ENCODE measurements at regions not wholly inside any gene's neighbourhood (a gene's known extent, or its start where the extent isn't known, plus 50 kb on each side); places are given as distances from the start of the nearest gene placed in this dataset.
"Not testable (repeated sequence)": the region's sequence is repeated elsewhere in the genome, so short reads cannot be mapped to it uniquely, and the experiment has no call there.

- WGBS, 2 donors: 76 to 86% methylated on average over 1 of the region's 1 CpG
- not testable (repeated sequence) for H3K4me3 ChIP-seq (replicated peaks in 1 of 3)
Measured at GRCh38 chr5:109283086-109283485, 126.7 kb downstream of the PJA2 start.

GRCh38 chr5:109281136-109281690 is 128.6 kb downstream of the PJA2 start:
- 91 to 100% methylated on average over 2 to 3 of the region's 3 CpGs for WGBS, 2 donors
- no peaks in the 10 kb centered on the region for H3K36me3 ChIP-seq
- peak in 1 of 2 donors; percentile 5 for DNase-seq
- no peaks in the 10 kb centered on the region for H3K4me1 ChIP-seq
- H3K27ac ChIP-seq: no peak overlapping the region
- intact Hi-C loops (cut with DNase I): no loop called here
- H3K27me3 ChIP-seq: no peaks in the 10 kb centered on the region
- H3K9me3 ChIP-seq: no peaks in the 10 kb centered on the region
- no peak overlapping the region for H3K4me3 ChIP-seq (replicated peaks in 1 of 3)
- TF ChIP-seq POLR2A (IDR thresholded peaks at IDR 0.05): no peak

More at GRCh38 chr5:109283086-109283485, 126.7 kb downstream of the PJA2 start:
- H3K36me3 ChIP-seq; intact Hi-C loops (cut with DNase I); H3K27ac ChIP-seq; DNase-seq; H3K27me3 ChIP-seq; H3K9me3 ChIP-seq; H3K4me1 ChIP-seq: not testable (repeated sequence)

- no peaks in the 10 kb centered on the region for H3K36me3 ChIP-seq
- no peak for DNase-seq
- no peak for TF ChIP-seq POLR2A (IDR thresholded peaks at IDR 0.05)
- no peak for TF ChIP-seq CTCF (IDR thresholded peaks at IDR 0.05)
- H3K27me3 ChIP-seq: no peaks in the 10 kb centered on the region
- no peaks in the 10 kb centered on the region for H3K9me3 ChIP-seq
- H3K4me1 ChIP-seq: no peaks in the 10 kb centered on the region
- H3K4me3 ChIP-seq (replicated peaks in 1 of 3): no peak overlapping the region
- H3K27ac ChIP-seq: no peak overlapping the region
- WGBS, 2 donors: 85 to 92% methylated on average over 2 of the region's 2 CpGs
- intact Hi-C loops (cut with DNase I): no loop called here
Measured at GRCh38 chr5:109278141-109278540, 131.6 kb downstream of the PJA2 start.

- Histone ChIP-seq H3K4me1 (no peaks in the 10 kb centered on the region), H3K36me3 (no peaks in the 10 kb centered on the region), H3K9me3 (no peaks in the 10 kb centered on the region), H3K27ac (no peak overlapping the region), H3K27me3 (no peaks in the 10 kb centered on the region), H3K4me3 (replicated peaks in 1 of 3) (no peak overlapping the region)
- no peak for DNase-seq
- intact Hi-C loops (cut with DNase I): no loop called here
- no peak for TF ChIP-seq POLR2A (IDR thresholded peaks at IDR 0.05)
- no peak for TF ChIP-seq CTCF (IDR thresholded peaks at IDR 0.05)
- WGBS, 2 donors: 85 to 87% methylated on average over 2 of the region's 2 CpGs
Measured at GRCh38 chr5:109275919-109276318, 133.9 kb downstream of the PJA2 start.

- Histone ChIP-seq H3K4me3 (replicated peaks in 1 of 3) (no peak overlapping the region), H3K27me3 (no peaks in the 10 kb centered on the region), H3K9me3 (no peaks in the 10 kb centered on the region), H3K27ac (no peak overlapping the region), H3K4me1 (no peaks in the 10 kb centered on the region), H3K36me3 (no peaks in the 10 kb centered on the region)
- no peak for TF ChIP-seq POLR2A (IDR thresholded peaks at IDR 0.05)
- no peak for TF ChIP-seq CTCF (IDR thresholded peaks at IDR 0.05)
- intact Hi-C loops (cut with DNase I): no loop called here
- no peak for DNase-seq
Measured at GRCh38 chr5:109273594-109273993, 136.2 kb downstream of the PJA2 start.

GRCh38 chr5:109267283-109267682 is 142.5 kb downstream of the PJA2 start:
- TF ChIP-seq CTCF (IDR thresholded peaks at IDR 0.05): no peak
- TF ChIP-seq POLR2A (IDR thresholded peaks at IDR 0.05): no peak
- DNase-seq: no peak
- WGBS, 2 donors: 100% methylated on average over 1 of the region's 1 CpG; no CpG with 5 or more reads in 1 of the 2 donors
- Histone ChIP-seq H3K27me3 (no peaks in the 10 kb centered on the region), H3K36me3 (no peaks in the 10 kb centered on the region), H3K27ac (no peak overlapping the region), H3K9me3 (no peaks in the 10 kb centered on the region), H3K4me1 (no peaks in the 10 kb centered on the region), H3K4me3 (replicated peaks in 1 of 3) (no peak overlapping the region)
- intact Hi-C loops (cut with DNase I): no loop called here

Data from thyroid gland (tissue), 4 donors.